H54 (cell line): ENCODE measurements at regions not wholly inside any gene's neighbourhood (a gene's known extent, or its start where the extent isn't known, plus 50 kb on each side); places are given as distances from the start of the nearest gene placed in this dataset.
A peak's percentile ranks its signal among the peaks of the same experiment; 100 is the strongest.

Experiments used
- DNase-seq: peaks from one replicate; pipeline ENCODE4 v3.0.0; 2011; ENCODE audit warnings: low spot score, mixed read lengths; ENCODE audit not compliant: insufficient read length
- FAIRE-seq: peaks from 3 replicates; lab custom pipeline; 2011; peaks lifted over from hg19 to GRCh38; lab: Jason Lieb, UNC
- POLR2A ChIP-seq: IDR thresholded peaks from 2 replicates; pipeline ENCODE4 v1.6.1; 2011; ENCODE audit warnings: low read depth, mild to moderate bottlenecking, low read length

- TF ChIP-seq POLR2A, result no peak
- DNase-seq, result no peak
- no peak for FAIRE-seq
Observed at GRCh38 chr5:104821606-104822005, 1259.0 kb upstream of the NUDT12 start.

GRCh38 chr5:104817127-104817526, 1254.5 kb upstream of the NUDT12 start:
- DNase-seq (no peak), FAIRE-seq (no peak)

GRCh38 chr5:104815212-104815611, 1252.6 kb upstream of the NUDT12 start:
- DNase-seq (no peak), FAIRE-seq (no peak)
- TF ChIP-seq POLR2A, result no peak

More at GRCh38 chr5:104817127-104817526, 1254.5 kb upstream of the NUDT12 start:
- no peak for TF ChIP-seq POLR2A

DNA sequence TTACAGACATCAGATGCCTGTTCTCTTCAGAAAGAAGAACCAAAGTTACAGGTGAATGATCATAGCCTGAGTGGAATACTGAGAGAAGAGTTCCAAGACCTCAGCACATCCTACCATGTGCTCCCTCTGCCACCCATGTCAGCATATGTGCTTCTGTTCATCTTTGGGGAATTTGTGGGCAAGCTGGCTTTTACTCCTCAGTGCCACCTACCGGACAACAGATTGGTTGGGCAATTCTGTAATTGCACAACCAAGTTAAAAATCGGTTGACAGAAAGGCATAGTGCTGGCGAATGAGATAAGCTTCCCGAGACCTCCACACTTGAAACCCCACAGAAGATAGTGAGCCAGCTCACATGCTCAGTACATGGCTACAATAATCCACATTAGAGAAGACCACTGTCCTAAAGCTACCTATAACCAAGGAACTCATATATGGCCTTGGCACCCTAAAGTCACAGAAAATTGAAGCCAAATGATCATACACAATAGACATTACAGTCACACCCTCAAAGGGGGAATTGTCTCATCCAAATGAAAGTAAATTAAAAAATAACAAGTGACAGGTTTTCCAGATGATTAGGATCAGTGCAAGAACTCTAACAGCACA, 1238.0 kb upstream of the NUDT12 start:
- DNase-seq, result no peak
- FAIRE-seq, result no peak
- TF ChIP-seq POLR2A, result no peak

- FAIRE-seq (no peak), DNase-seq (no peak)
- no peak for TF ChIP-seq POLR2A
Observed at GRCh38 chr5:104793755-104794080, 1231.1 kb upstream of the NUDT12 start.

- DNase-seq, result no peak
- FAIRE-seq, result peak; percentile 41
- TF ChIP-seq POLR2A, result no peak
Observed at GRCh38 chr5:104793031-104793754, 1230.6 kb upstream of the NUDT12 start.

DNA sequence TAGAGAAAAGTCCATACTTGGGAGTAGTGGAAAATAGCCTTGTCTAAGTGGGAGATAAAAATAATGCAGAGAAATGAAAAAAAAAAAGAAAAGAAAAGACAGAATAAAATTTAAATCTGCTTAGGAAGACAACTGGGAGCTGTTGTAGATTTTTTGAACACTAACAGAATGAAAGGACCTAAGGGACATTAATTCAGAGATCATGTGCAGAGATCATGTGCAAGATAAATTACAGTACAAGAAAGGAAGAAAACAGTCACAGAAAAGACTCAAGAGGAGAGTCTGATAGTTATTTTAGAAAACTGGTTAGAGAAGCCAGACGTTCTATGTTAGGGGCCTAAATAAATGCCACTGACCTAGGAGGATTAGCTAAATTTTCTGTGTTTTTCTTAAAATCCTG, 1226.8 kb upstream of the NUDT12 start:
- TF ChIP-seq POLR2A, result no peak
- DNase-seq (no peak), FAIRE-seq (no peak)

GRCh38 chr5:104785097-104785496, 1222.5 kb upstream of the NUDT12 start:
- no peak for FAIRE-seq
- no peak for DNase-seq
- TF ChIP-seq POLR2A, result no peak

DNA sequence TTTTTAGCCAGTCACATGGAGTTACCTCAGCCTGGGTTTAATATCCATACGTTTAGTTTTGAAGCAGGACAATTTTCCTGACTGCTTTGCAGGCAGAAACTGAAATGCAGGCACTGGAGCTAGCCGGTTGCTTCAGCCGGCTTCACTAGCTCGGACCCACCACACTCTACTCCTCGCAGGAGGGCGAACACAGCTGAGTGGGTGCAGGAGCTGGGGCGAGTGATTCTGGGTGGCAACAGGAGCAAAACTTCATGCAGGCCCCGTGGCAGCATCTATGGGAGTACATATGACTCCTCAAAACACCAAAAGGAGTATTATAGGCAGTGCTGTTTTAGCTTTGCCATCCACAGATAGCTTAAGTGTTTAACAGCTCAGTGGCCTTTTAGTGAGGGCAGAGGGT, 1211.8 kb upstream of the NUDT12 start:
- no peak for DNase-seq
- TF ChIP-seq POLR2A, result no peak
- no peak for FAIRE-seq

DNA sequence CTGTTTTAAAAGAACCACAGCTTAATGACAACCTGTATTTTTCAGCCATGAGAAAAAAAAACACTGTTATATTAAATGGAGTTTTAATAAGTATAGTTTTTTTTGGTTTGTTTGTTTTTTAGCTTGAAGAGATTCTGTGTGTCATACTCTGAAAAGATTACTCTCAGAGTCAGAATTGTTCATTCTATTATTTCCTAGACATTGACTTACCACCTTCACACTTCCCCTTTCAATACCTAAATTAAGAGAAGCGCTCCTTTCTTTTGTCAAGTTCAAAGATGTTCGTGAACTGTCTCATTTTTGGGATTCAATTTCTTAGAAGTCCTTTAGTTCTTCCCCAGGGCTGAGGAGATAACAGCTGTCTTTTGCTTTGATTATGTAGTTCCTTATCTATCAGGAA, 1201.6 kb upstream of the NUDT12 start:
- no peak for TF ChIP-seq POLR2A
- DNase-seq (no peak), FAIRE-seq (no peak)

DNA sequence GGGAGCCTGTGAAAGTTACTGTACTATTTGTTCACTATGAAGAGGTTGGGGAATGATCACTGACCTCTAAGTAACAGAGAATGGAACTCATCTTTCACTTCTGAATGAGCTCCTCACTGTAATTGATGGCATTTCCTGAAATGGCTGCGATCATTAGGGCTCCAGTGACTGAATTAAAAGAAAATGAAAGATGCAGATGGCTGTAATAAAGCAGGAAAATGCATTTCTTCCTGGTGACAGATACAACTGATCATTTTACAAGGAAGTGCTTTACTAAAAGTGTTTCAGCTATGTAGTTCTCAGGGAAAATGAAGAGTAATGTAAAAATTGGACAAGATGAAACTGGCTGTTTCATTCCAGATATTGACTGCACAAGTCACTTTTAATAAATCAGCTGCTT, 1200.6 kb upstream of the NUDT12 start:
- FAIRE-seq, result no peak
- TF ChIP-seq POLR2A, result no peak
- DNase-seq, result no peak

DNA sequence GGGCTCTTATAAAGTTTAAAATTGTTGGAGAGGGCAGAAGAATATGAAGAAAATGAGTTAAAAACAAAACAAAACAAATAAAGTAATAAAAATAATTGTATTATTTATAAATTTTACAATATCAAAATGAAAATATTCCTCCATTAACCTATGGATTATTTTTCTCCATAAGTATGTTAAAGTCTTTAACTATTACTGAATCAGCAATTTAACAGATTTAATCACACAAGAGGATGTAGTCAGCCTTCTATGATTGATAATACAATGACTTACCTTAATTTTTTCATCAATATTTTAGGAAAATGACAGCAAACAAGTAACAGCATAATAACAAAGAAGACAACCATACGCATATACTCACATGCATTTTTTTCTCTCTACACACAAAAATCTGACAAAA, 1195.3 kb upstream of the NUDT12 start:
- FAIRE-seq (no peak), DNase-seq (no peak)
- TF ChIP-seq POLR2A, result no peak

DNA sequence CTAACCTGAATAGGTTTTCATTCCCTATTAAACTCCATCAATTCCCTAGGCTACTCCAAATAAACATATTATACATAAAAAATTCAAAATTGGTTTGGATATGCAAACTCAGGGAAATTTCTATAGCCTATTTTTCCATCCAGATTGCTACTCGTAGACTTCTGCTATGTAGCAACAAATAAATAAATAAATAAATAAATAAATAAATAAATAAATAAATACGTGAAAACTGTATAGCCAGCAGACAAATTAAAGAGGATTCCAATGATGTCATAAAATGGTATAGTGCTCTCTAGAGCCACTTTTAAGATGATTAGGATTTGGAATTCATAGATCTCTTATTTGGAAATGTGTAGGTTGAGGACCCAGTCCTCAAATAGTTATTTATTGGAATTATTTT, 1193.2 kb upstream of the NUDT12 start:
- DNase-seq (no peak), FAIRE-seq (no peak)
- TF ChIP-seq POLR2A, result no peak

DNA sequence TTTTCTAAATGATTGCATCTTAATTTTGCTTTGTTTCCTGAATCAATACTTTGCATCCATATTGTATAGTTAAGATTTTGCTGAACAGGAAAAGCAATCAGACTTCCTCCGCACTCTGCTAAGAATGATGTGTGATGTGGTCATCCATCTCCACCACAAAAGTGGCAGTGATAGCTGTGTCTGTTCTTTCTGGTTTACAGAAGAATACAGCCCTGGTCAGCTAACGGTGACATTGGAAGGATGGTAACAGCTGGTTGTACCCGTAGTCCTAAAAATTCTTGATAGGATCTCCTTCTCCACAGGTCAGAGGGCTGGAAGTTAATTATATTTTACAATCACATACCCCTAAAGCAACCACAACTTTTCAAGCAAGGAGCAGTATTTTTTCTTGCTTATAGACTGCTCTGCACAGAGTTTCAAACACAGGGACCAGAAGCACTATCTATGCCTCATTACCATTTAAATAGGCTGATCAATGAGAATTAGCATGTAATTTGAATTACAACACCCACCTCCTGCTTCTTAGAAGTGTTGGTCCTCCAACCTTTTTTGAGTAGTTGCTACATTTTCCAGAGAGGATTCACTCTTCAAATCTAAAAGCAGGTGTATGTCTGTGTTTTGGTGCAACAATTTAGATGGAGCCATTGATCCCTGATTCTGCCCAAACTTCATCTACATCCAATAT, 1191.9 kb upstream of the NUDT12 start:
- no peak for DNase-seq
- no peak for FAIRE-seq
- no peak for TF ChIP-seq POLR2A

DNA sequence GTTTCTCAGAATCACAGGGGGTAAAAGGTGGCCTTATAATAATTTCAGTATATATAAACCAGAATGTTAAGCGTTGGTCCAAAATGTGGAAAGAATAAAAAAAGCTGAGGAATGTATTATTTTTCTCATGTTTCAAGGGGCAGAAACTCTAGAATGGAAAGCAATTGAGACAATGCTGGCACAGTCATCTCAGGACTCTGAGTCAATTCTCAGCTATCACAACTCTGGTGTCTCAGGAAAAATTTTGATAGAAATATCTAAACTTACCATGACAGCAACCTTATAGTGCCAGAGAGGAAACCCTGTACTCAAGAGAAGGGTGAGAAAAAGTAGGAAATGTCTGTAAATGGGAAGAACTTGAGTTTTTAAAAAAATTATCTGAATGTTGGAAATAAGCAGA, 1189.4 kb upstream of the NUDT12 start:
- no peak for DNase-seq
- no peak for FAIRE-seq
- TF ChIP-seq POLR2A, result no peak

GRCh38 chr5:104739905-104740304, 1177.3 kb upstream of the NUDT12 start:
- FAIRE-seq (peak; percentile 30), DNase-seq (no peak)
- TF ChIP-seq POLR2A, result no peak
